Choroid plexus epithelial cell (primary cell): ENCODE measurements at regions not wholly inside any gene's neighbourhood (a gene's known extent, or its start where the extent isn't known, plus 50 kb on each side); places are given as distances from the start of the nearest gene placed in this dataset.

Experiments
- DNase-seq: peaks from one replicate; pipeline ENCODE4 v3.0.0-alpha.2; 2010; ENCODE audit warnings: low read depth
- H3K4me3 ChIP-seq: 2 replicates; pipeline ENCODE4 v1.5.1; 2011; ENCODE audit warnings: low read depth, mild to moderate bottlenecking, control low read depth, low read length, moderate library complexity
- CTCF ChIP-seq: conservative IDR thresholded peaks from 2 replicates; pipeline ENCODE4 v1.5.1; 2011; ENCODE audit warnings: low read depth, mild to moderate bottlenecking, control low read depth, inconsistent platforms, low read length, moderate library complexity

GRCh38 chr5:17039170-17039569 lies 103.1 kb upstream of the MYO10 start:
- no peak overlapping the region for H3K4me3 ChIP-seq
- no peak for TF ChIP-seq CTCF
- no peak for DNase-seq

GRCh38 chr5:17042041-17042440 lies 106.0 kb upstream of the MYO10 start:
- no peak overlapping the region for H3K4me3 ChIP-seq
- no peak for DNase-seq
- no peak for TF ChIP-seq CTCF

GRCh38 chr5:17046320-17046719 lies 110.2 kb upstream of the MYO10 start:
- TF ChIP-seq CTCF, result no peak
- no peak for DNase-seq

GRCh38 chr5:17050236-17050635 lies 114.1 kb upstream of the MYO10 start:
- H3K4me3 ChIP-seq, result no peak overlapping the region
- TF ChIP-seq CTCF, result no peak
- DNase-seq, result no peak

More at GRCh38 chr5:17046320-17046719, 110.2 kb upstream of the MYO10 start:
- H3K4me3 ChIP-seq, result no peak overlapping the region

GRCh38 chr5:17054911-17055310 lies 118.8 kb upstream of the MYO10 start:
- no peak overlapping the region for H3K4me3 ChIP-seq
- no peak for TF ChIP-seq CTCF
- peak; percentile 18 for DNase-seq

- no peak for TF ChIP-seq CTCF
- H3K4me3 ChIP-seq, result no peak overlapping the region
- no peak for DNase-seq
Observed at GRCh38 chr5:17056141-17056631, 120.1 kb upstream of the MYO10 start.

GRCh38 chr5:17058438-17058837 lies 122.3 kb upstream of the MYO10 start:
- no peak overlapping the region for H3K4me3 ChIP-seq
- no peak for TF ChIP-seq CTCF
- no peak for DNase-seq
